Renal cortex interstitium (tissue), 11 donors: ENCODE measurements at regions not wholly inside any gene's neighbourhood (a gene's known extent, or its start where the extent isn't known, plus 50 kb on each side); places are given as distances from the start of the nearest gene placed in this dataset.
"Not testable (repeated sequence)": the region's sequence is repeated elsewhere in the genome, so short reads cannot be mapped to it uniquely, and the experiment has no call there.

ENCODE experiments used
- DNase-seq, 11 donors: peaks; one replicate each; pipeline ENCODE4 v3.0.0-alpha.2; 2013; ENCODE audit warnings: low read depth in 9 of 11, low spot score in 4 of 11; ENCODE audit errors: extremely low read depth in 1 of 11

DNA sequence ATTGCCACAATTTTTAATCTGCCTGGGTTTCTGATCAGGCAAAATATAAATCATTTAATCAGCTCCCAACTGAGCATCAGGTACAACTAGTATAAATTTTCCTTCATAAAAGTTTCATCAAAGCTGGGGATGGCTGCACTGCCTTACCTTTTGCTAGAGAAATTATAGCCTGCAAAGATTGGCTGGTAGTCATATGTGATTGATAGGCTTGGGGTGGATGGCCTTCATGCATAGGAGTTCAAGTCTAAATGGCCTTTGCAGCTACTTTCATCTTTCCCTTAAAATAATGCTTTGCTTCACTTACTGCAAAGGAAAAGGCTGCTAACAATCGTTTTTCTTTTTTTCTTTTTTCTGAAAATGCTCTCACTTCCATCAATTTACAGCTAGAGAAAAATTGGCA is 739.7 kb downstream of the CENPC start:
- no peak for DNase-seq

DNA sequence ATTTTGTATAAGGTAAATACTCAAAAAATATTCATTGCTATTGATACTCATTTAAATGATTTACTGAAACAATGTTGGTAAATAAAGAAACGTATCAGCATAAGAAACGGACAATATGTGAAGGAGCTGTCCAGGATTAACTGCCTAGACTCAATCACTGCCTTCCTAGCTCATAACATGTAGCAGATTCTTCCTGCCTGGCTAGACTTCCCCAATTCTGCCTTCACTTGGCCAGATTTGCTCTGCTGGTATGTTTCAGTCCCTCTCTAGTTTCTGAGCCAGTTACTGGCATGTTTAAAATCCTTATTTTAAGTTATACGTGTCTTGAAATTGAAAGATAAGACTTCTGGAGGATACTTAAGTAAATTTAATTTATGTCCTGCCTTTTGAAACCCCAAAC is 740.3 kb downstream of the CENPC start:
- DNase-seq, result no peak

DNA sequence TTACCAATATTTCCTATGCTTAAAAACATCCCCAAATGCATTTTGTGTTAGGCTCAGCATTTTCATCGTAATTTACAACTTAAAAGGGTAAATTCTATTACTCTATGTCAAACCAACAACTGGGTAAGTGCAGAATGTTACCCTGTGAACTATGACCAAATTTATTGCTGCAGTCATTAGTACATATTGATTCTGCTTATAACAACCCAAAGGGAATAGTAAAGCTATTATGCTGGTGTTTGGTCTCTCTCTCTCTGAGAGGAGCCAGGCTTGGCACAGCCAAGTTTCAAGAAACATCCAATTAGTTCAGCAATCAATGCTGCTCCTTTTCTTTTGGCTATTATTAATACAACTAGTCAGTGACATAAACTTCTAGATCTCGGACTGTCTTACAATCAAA is 747.7 kb downstream of the CENPC start:
- no peak for DNase-seq

- no peak for DNase-seq
These were observed 749.6 kb downstream of the CENPC start for GRCh38 chr4:66795724-66796123.

- no peak for DNase-seq
These were observed 750.8 kb downstream of the CENPC start for GRCh38 chr4:66794390-66795034.

GRCh38 chr4:66791686-66792085 is 753.6 kb downstream of the CENPC start:
- DNase-seq, result no peak

GRCh38 chr4:66785479-66785878 is 759.8 kb downstream of the CENPC start:
- DNase-seq, result no peak

- not testable (repeated sequence) for DNase-seq
These were observed 762.6 kb downstream of the CENPC start for GRCh38 chr4:66782751-66783150.

DNA sequence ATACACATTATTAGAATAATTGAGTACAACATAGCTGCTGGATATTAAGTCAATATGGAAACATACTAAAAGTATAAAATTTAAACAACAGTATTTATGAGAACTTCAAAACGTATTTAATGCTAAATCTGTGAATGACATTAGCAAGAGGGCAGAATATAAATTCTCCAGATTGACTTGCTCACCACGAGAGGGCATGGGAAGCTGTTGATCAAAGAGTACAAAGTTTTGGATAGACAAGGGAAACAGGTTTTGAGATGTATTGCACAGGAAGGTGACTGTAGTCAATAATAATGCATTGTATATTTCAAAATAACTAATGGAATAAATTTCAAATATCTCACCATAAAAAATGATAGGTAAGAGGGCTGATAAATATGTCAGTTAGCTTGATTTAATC is 768.2 kb downstream of the CENPC start:
- no peak for DNase-seq

- DNase-seq, result no peak
These were observed 775.9 kb downstream of the CENPC start for GRCh38 chr4:66769441-66769840.

GRCh38 chr4:66767442-66767841 is 777.9 kb downstream of the CENPC start:
- no peak for DNase-seq

DNA sequence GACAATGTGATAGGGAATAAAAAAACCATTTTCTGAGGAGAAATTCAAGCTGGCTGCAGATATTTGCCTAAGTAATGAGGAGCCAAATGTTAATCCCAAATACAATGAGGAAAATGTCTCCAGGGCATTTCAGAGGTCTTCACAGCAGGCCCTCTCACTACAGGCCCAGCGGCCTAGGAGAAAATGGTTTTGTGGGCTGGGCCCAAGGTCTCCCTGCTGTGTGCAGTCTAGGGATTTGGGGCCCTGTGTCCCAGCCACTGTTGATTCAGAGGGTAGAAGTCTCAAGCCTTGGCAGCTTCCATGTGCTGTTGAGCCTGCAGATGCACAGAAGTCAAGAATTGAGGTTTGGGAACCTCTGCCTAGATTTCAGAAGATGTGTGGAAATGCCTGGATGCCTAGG is 778.7 kb downstream of the CENPC start:
- DNase-seq, result no peak

DNA sequence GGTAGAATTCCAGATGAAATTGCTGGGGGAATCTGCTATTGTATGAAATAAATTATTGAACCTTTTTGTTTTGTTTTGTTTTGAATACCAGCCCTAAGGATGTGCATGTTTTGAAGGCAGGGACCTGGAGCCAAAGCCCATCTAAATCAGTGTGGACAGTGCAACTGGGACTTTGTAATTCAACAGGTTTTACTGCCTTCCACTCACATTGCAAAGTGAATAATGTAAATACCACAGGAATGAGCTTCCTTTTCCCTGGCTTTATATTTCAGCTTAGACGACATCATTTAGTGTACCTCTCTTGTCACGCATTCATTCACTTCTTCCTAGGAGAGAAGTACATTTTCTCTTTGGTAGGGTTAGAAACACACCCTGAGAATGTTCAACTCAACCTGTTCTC is 795.0 kb downstream of the CENPC start:
- DNase-seq, result no peak

DNA sequence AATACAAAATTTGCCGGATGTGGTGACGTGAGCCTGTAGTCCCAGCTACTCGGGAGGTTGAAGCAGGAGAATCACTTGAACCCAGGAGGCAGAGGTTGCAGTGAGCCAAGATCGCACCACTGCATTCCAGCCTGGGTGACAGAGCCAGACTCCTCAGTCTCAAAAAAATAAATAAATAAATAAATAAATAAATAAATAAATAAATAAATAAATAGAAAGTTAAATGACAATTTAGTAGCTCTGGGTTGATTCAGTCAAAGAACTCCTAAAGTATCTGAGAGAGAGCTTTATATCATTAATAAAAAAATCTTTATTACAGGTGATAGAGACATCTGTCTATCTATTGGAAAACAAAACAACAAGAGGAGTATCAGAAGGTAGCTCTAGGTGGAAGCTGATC is 798.4 kb downstream of the CENPC start:
- not testable (repeated sequence) for DNase-seq

- DNase-seq, result no peak
These were observed 804.2 kb downstream of the CENPC start for GRCh38 chr4:66741081-66741480.

DNA sequence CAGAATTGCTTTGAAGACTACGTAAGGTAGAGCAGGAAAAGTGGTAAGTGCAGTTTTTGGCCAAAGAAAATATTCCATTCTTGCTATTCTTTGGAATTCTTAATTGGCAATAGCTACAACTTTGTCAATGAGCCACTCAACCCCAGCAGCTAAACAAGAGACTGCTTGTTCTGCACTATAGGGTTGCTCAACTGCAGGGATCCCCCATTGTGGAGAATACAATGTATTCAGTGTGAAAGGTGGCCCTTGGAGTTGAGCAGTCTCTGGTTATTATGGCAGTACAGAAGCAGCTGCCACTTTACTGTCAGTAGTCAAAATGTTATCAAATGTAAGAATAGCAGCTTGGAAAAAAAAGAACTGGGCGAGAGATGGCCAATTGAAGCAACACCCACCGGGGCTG is 808.7 kb downstream of the CENPC start:
- no peak for DNase-seq

DNA sequence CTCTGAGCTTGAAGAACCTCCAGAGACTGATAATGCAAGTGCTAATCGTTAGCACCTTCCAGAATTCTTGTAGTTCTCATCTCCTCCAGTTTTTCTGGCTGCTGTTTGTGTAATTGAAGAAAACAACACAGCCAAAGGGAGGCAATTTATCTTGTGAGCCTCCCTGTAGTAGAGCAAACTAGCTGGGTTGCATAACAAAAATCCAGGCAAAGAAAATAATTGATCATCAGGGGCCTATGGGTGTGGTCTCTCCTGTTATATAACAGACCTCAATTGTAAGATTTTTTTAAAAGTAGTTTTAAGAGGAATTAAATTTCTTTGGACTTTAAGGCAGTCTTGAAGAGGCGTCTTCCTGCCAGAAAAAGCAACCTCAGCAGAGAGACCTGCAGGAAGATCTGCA is 817.0 kb downstream of the CENPC start:
- no peak for DNase-seq

- DNase-seq, result not testable (repeated sequence)
These were observed 832.9 kb downstream of the CENPC start for GRCh38 chr4:66712301-66712921.

- no peak for DNase-seq
These were observed 841.1 kb downstream of the CENPC start for GRCh38 chr4:66704243-66704642.

DNA sequence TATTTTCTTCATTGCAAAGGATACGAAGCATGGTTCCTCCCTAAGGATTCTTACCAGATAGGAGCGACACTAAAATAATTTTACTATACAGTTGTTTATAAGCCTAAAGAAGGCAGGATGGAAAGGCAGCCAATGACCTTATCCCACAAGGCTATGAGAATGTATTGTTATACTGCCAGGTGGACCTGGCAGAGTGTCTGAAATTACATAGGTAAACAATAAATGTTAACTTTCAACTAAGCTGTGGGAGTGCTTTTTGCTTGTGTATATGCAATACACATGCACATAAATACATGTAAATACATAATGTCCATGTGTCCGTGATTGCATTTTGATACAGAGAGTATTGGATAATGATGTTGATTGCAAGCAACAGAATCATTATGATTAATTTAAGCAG is 850.6 kb downstream of the CENPC start:
- no peak for DNase-seq

DNA sequence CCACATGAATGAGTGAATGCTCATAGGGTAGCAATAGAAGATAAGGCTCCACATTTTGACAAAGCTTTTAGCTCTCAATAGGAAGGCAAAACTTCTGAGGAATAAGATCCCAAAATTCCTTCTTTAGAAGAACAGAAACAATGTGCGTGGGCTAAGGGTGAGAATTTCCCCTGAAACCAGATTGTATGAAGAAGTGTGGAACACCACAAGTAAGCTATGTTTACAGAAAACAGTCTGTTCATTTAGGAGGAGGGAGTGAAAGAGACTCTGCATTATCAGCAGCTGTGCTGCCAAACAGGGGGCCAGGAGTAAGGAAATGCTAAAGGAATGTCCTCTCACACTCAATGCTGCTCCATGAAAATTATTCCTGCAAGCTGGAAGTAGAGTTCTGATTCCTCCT is 851.6 kb downstream of the CENPC start:
- no peak for DNase-seq
